Esophagus squamous epithelium (tissue), 5 donors: ENCODE measurements at regions not wholly inside any gene's neighbourhood (a gene's known extent, or its start where the extent isn't known, plus 50 kb on each side); places are given as distances from the start of the nearest gene placed in this dataset.

Source experiments
- DNase-seq: peaks from one replicate; lab custom pipeline; 2025; lab: John Stamatoyannopoulos, UW
- H3K27ac ChIP-seq, 4 donors: fragments of 200-600 bp; sonication (generic); one replicate each; pipeline ENCODE4 v1.5.1; 2016 to 2019; ENCODE audit warnings: mild to moderate bottlenecking in 1 of 4
- H3K27me3 ChIP-seq, 4 donors: fragments of 200-600 bp; sonication (generic); 1 replicate in 3 of 4; 2 replicates in 1 of 4; pipeline versions ENCODE4 v1.5.1 to v1.6.0; 2017 to 2021; ENCODE audit warnings: antibody characterized with exemption in 1 of 4
- H3K36me3 ChIP-seq, 3 donors: fragments of 200-600 bp; sonication (generic); one replicate each; pipeline ENCODE4 v1.5.1; 2016 to 2019
- H3K4me1 ChIP-seq, 3 donors: fragments of 200-600 bp; sonication (generic); one replicate each; pipeline ENCODE4 v1.5.1; 2017 to 2019
- H3K4me3 ChIP-seq, 4 donors: fragments of 200-600 bp; sonication (generic); 1 replicate in 3 of 4; 2 replicates in 1 of 4; pipeline ENCODE4 v1.5.1; 2016 to 2019; ENCODE audit warnings: mild to moderate bottlenecking in 2 of 4, moderate library complexity in 1 of 4
- H3K9me3 ChIP-seq, 3 donors: fragments of 200-600 bp; sonication (generic); one replicate each; pipeline ENCODE4 v1.5.1; 2016 to 2019
- POLR2A ChIP-seq, 4 donors: fragments of 450-650 bp; IDR thresholded peaks; one replicate each; pipeline ENCODE4 v1.6.1; 2017; ENCODE audit warnings: antibody characterized with exemption in 4 of 4, mild to moderate bottlenecking in 4 of 4, moderate library complexity in 3 of 4
- WGBS, 2 donors: methylation state at CpG; one replicate each; pipeline ENCODE4 v1.1.5; 2018; 5-methylcytosine and 5-hydroxymethylcytosine counted together
- intact Hi-C: fragments of 100-400 bp; cut with DNase I; formaldehyde crosslinking; loops from one replicate; pipeline ENCODE4 v1.15.0; 2022
- TF ChIP-seq, protein P1 (sequence below), 6 experiments: fragments of 450-650 bp in 4 of 6; fragments of 200-600 bp in 2 of 6; sonication (generic) in 2 of 6; IDR thresholded peaks; one replicate each; pipeline ENCODE4 v1.5.1; 2016 to 2019; ENCODE audit warnings: antibody characterized with exemption in 6 of 6, mild to moderate bottlenecking in 4 of 6, moderate library complexity in 4 of 6
- donor health status: DM: yes; HTN: yes; CAD: no.

GRCh38 chr21:43301409-43302061 is 125.4 kb downstream of the SIK1 start:
- Histone ChIP-seq H3K36me3 (no peaks in the 10 kb centered on the region), H3K4me1 (peaks cover 5 to 24% (median 13%) of the 10 kb centered on the region in 3 donors), H3K27ac (peak overlapping the region; percentile 60 to 82 (median 72)), H3K9me3 (no peaks in the 10 kb centered on the region), H3K27me3 (peaks cover 0 to 16% (median 0%) of the 10 kb centered on the region in 4 donors), H3K4me3 (no peak overlapping the region)
- no peak for DNase-seq
- intact Hi-C loops = no loop called here
- TF ChIP-seq, protein P1, sequence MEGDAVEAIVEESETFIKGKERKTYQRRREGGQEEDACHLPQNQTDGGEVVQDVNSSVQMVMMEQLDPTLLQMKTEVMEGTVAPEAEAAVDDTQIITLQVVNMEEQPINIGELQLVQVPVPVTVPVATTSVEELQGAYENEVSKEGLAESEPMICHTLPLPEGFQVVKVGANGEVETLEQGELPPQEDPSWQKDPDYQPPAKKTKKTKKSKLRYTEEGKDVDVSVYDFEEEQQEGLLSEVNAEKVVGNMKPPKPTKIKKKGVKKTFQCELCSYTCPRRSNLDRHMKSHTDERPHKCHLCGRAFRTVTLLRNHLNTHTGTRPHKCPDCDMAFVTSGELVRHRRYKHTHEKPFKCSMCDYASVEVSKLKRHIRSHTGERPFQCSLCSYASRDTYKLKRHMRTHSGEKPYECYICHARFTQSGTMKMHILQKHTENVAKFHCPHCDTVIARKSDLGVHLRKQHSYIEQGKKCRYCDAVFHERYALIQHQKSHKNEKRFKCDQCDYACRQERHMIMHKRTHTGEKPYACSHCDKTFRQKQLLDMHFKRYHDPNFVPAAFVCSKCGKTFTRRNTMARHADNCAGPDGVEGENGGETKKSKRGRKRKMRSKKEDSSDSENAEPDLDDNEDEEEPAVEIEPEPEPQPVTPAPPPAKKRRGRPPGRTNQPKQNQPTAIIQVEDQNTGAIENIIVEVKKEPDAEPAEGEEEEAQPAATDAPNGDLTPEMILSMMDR (IDR thresholded peaks at IDR 0.05) = no peak
- TF ChIP-seq POLR2A (IDR thresholded peaks at IDR 0.05) = no peak
- 62% methylated on average over 7 of the region's 19 CpGs; no CpG with 5 or more reads in 1 of the 2 donors for WGBS, 2 donors

- H3K9me3 ChIP-seq = peaks cover 0 to 3% (median 2%) of the 10 kb centered on the region in 3 donors
- H3K4me3 ChIP-seq = no peak overlapping the region
- WGBS, 2 donors = 56 to 68% methylated on average over 15 to 19 of the region's 42 CpGs
- peak overlapping the region; percentile 60 to 82 (median 72) for H3K27ac ChIP-seq
- no peaks in the 10 kb centered on the region for H3K36me3 ChIP-seq
- TF ChIP-seq POLR2A (IDR thresholded peaks at IDR 0.05) = no peak
- TF ChIP-seq, protein P1 (IDR thresholded peaks at IDR 0.05) = no peak
- peaks cover 5 to 24% (median 13%) of the 10 kb centered on the region in 3 donors for H3K4me1 ChIP-seq
- H3K27me3 ChIP-seq = peaks cover 0 to 23% (median 0%) of the 10 kb centered on the region in 4 donors
- no peak for DNase-seq
- intact Hi-C loops = no loop called here
Observed at GRCh38 chr21:43300496-43301408, 126.2 kb downstream of the SIK1 start.

GRCh38 chr21:43299441-43300277 is 127.3 kb downstream of the SIK1 start:
- Histone ChIP-seq H3K36me3 (no peaks in the 10 kb centered on the region), H3K4me1 (peaks cover 5 to 24% (median 13%) of the 10 kb centered on the region in 3 donors), H3K9me3 (peaks cover 0 to 8% (median 7%) of the 10 kb centered on the region in 3 donors), H3K4me3 (no peak overlapping the region), H3K27me3 (peaks cover 0 to 20% (median 0%) of the 10 kb centered on the region in 4 donors), H3K27ac (no peak overlapping the region)
- 62 to 81% methylated on average over 8 to 10 of the region's 34 CpGs for WGBS, 2 donors
- intact Hi-C loops = no loop called here
- no peak for DNase-seq
- no peak for TF ChIP-seq POLR2A (IDR thresholded peaks at IDR 0.05)
- TF ChIP-seq, protein P1 (IDR thresholded peaks at IDR 0.05) = no peak

DNA sequence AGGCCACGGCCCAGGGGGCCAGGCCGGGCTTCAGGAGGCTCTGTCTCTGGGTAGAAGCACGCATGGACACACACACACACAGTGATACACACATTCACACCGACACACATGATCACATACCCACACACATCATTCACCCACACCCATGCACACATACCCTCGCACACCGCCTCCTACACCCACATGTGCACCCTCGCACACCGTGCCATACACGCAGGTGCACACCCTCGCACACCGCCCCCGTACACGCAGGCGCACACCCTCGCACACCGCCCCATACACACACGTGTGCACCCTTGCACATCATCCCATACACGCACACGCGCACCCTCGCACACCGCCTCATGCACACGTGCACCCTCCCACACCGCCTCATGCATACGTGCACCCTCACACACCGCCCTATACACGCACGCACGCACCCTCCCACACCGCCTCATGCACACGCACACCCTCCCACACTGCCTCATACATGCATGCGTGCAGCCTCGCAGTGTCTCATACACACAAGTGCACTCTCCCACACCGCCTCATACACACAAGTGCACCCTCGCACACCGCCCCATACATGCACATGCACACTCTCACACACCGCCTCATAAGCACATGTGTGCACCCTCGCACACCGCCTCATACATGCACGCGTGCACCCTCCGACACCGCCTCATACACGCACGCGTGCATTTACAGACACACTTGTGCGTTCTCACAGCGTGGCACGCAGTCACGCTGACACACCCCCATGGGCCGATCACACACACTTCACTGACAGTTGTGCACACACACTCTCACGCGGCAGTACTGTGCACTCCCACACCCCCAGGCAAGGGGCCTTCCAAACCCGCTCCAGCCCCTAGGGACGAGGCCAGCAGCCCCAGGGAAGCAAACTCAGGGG is 128.1 kb downstream of the SIK1 start:
- Histone ChIP-seq H3K27me3 (peaks cover 0 to 19% (median 0%) of the 10 kb centered on the region in 4 donors), H3K27ac (no peak overlapping the region), H3K4me3 (no peak overlapping the region), H3K4me1 (peaks cover 5 to 24% (median 13%) of the 10 kb centered on the region in 3 donors), H3K36me3 (no peaks in the 10 kb centered on the region), H3K9me3 (peaks cover 0 to 8% (median 7%) of the 10 kb centered on the region in 3 donors)
- intact Hi-C loops = no loop called here
- WGBS, 2 donors = 93 to 96% methylated on average over 50 to 53 of the region's 55 CpGs
- DNase-seq = no peak
- no peak for TF ChIP-seq POLR2A (IDR thresholded peaks at IDR 0.05)
- TF ChIP-seq, protein P1 (IDR thresholded peaks at IDR 0.05) = no peak
